Trophoblast cell (in vitro differentiated cells and primary cell): ENCODE measurements at regions not wholly inside any gene's neighbourhood (a gene's known extent, or its start where the extent isn't known, plus 50 kb on each side); places are given as distances from the start of the nearest gene placed in this dataset.
A peak's percentile ranks its signal among the peaks of the same experiment; 100 is the strongest.

Source experiments
- DNase-seq, 2 donors: peaks; one replicate each; pipeline ENCODE4 v3.0.0-alpha.2; 2016
- H2AFZ ChIP-seq: 2 replicates; pipeline ENCODE4 v1.6.1; 2013; ENCODE audit warnings: low read length, moderate library complexity, mild to moderate bottlenecking; ENCODE audit not compliant: insufficient read depth, poor library complexity
- H2AK5ac ChIP-seq: 2 replicates; pipeline ENCODE4 v1.6.1; 2013; ENCODE audit warnings: mild to moderate bottlenecking, low read length
- H2BK120ac ChIP-seq: 2 replicates; pipeline ENCODE4 v1.6.1; 2013; ENCODE audit warnings: low read length, mild to moderate bottlenecking, moderate library complexity; ENCODE audit not compliant: insufficient read depth, poor library complexity
- H2BK12ac ChIP-seq: 2 replicates; pipeline ENCODE4 v1.6.1; 2013; ENCODE audit warnings: mild to moderate bottlenecking, low read length, moderate library complexity
- H2BK5ac ChIP-seq: 2 replicates; pipeline ENCODE4 v1.6.1; 2013; ENCODE audit warnings: low read length, low read depth, moderate library complexity, mild to moderate bottlenecking; ENCODE audit not compliant: poor library complexity
- H3K14ac ChIP-seq: 2 replicates; pipeline ENCODE4 v1.6.1; 2013; ENCODE audit warnings: mild to moderate bottlenecking, low read length
- H3K18ac ChIP-seq: 2 replicates; pipeline ENCODE4 v1.6.1; 2013; ENCODE audit warnings: mild to moderate bottlenecking, low read length
- H3K23ac ChIP-seq: 2 replicates; pipeline ENCODE4 v1.6.1; 2013; ENCODE audit warnings: low read length
- H3K27ac ChIP-seq: 2 replicates; pipeline ENCODE4 v1.5.1; 2013; ENCODE audit warnings: low read depth, mild to moderate bottlenecking, inconsistent platforms, low read length, moderate library complexity
- H3K27me3 ChIP-seq: 2 replicates; pipeline ENCODE4 v1.6.1; 2013; ENCODE audit warnings: inconsistent platforms, mild to moderate bottlenecking, low read length, moderate library complexity; ENCODE audit not compliant: insufficient read depth
- H3K36me3 ChIP-seq, 2 experiments: 1 replicate in 1 of 2; 2 replicates in 1 of 2; pipeline ENCODE4 v1.6.1; 2013; ENCODE audit warnings: low read length in 2 of 2, mild to moderate bottlenecking in 2 of 2, moderate library complexity in 1 of 2; ENCODE audit not compliant: insufficient read depth in 2 of 2, control insufficient read depth in 1 of 2
- H3K4ac ChIP-seq: 2 replicates; pipeline ENCODE4 v1.6.1; 2013; ENCODE audit warnings: low read depth, mild to moderate bottlenecking, low read length, moderate library complexity
- H3K4me1 ChIP-seq, 2 experiments: 1 replicate in 1 of 2; 2 replicates in 1 of 2; pipeline ENCODE4 v1.6.1; 2013; ENCODE audit warnings: low read length in 2 of 2, mild to moderate bottlenecking in 2 of 2, moderate library complexity in 1 of 2; ENCODE audit not compliant: insufficient read depth in 2 of 2, control insufficient read depth in 1 of 2
- H3K4me2 ChIP-seq: 2 replicates; pipeline ENCODE4 v1.6.1; 2013; ENCODE audit warnings: inconsistent platforms, mild to moderate bottlenecking, low read length, moderate library complexity
- H3K4me3 ChIP-seq: 2 replicates; pipeline ENCODE4 v1.5.1; 2013; ENCODE audit warnings: mild to moderate bottlenecking, low read depth, low read length, inconsistent platforms
- H3K79me1 ChIP-seq: one replicate; pipeline ENCODE4 v1.6.1; 2013; ENCODE audit warnings: low read length
- H3K79me2 ChIP-seq: 2 replicates; pipeline ENCODE4 v1.6.1; 2013; ENCODE audit warnings: low read length, mild to moderate bottlenecking; ENCODE audit not compliant: control insufficient read depth, insufficient read depth, poor library complexity
- H3K9ac ChIP-seq: 2 replicates; pipeline ENCODE4 v1.6.1; 2013; ENCODE audit warnings: mild to moderate bottlenecking, low read length
- H3K9me3 ChIP-seq: 2 replicates; pipeline ENCODE4 v1.6.1; 2013; ENCODE audit warnings: low read depth, mild to moderate bottlenecking, control low read depth, inconsistent platforms, low read length; ENCODE audit not compliant: insufficient read depth
- H4K12ac ChIP-seq: 2 replicates; pipeline ENCODE4 v1.6.1; 2013; ENCODE audit warnings: low read depth, mild to moderate bottlenecking, low read length, moderate library complexity
- H4K8ac ChIP-seq: 2 replicates; pipeline ENCODE4 v1.6.1; 2013; ENCODE audit warnings: low read depth, mild to moderate bottlenecking, low read length, moderate library complexity
- H4K91ac ChIP-seq: one replicate; pipeline ENCODE4 v1.6.1; 2013; ENCODE audit warnings: low read depth, mild to moderate bottlenecking, low read length, moderate library complexity
- WGBS: extraction: QIAGEN DNeasy Blood & Tissue Kit; methylation state at CpG from one replicate; pipeline ENCODE4 v1.1.7; 2013; ENCODE audit warnings: missing lambda C conversion rate; ENCODE audit not compliant: insufficient read length, insufficient coverage; ENCODE audit errors: extremely low coverage; 5-methylcytosine and 5-hydroxymethylcytosine counted together

DNA sequence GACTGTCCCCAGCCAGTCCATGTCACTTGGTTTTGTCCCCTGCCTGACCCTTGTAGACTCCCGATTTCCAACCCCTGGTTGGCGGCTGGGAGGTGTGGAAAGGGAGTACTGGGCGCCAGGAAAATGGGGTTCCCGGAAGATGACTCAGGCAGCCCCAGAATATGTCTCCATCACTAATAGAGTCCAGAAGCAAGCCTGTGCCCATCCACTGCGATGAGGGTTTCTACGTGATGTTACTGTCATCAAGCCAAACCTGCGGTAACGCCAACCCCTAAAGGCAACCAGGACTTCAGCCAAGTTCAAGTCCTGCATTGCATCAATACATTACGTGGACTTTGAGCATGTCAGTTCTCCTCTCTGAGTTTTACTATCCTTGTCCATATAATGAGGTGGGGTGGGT lies 62.0 kb upstream of the TAF1B start:
- no peak overlapping the region for H3K4me3 ChIP-seq
- H3K18ac ChIP-seq: no peak overlapping the region
- no CpG with 5 or more reads among the region's 9 CpGs for WGBS
- H3K27me3 ChIP-seq: no peaks in the 10 kb centered on the region
- no peak overlapping the region for H2BK12ac ChIP-seq
- DNase-seq: peak in 1 of 2 donors; percentile 23
- H4K8ac ChIP-seq: no peak overlapping the region
- H3K23ac ChIP-seq: no peak overlapping the region
- H3K27ac ChIP-seq: no peak overlapping the region
- no peak overlapping the region for H3K4ac ChIP-seq
- H2BK5ac ChIP-seq: no peak overlapping the region
- no peak overlapping the region for H4K91ac ChIP-seq
- H3K36me3 ChIP-seq: peaks cover 0 to 1% of the 10 kb centered on the region in 2 experiments
- no peak overlapping the region for H3K14ac ChIP-seq
- H3K79me2 ChIP-seq: no peaks in the 10 kb centered on the region
- no peaks in the 10 kb centered on the region for H3K4me1 ChIP-seq
- no peak overlapping the region for H2BK120ac ChIP-seq
- no peak overlapping the region for H3K9ac ChIP-seq
- no peak overlapping the region for H3K4me2 ChIP-seq
- no peak overlapping the region for H4K12ac ChIP-seq
- H2AFZ ChIP-seq: no peak overlapping the region
- no peak overlapping the region for H2AK5ac ChIP-seq
- peaks cover 3% of the 10 kb centered on the region for H3K9me3 ChIP-seq
- H3K79me1 ChIP-seq: no peaks in the 10 kb centered on the region

DNA sequence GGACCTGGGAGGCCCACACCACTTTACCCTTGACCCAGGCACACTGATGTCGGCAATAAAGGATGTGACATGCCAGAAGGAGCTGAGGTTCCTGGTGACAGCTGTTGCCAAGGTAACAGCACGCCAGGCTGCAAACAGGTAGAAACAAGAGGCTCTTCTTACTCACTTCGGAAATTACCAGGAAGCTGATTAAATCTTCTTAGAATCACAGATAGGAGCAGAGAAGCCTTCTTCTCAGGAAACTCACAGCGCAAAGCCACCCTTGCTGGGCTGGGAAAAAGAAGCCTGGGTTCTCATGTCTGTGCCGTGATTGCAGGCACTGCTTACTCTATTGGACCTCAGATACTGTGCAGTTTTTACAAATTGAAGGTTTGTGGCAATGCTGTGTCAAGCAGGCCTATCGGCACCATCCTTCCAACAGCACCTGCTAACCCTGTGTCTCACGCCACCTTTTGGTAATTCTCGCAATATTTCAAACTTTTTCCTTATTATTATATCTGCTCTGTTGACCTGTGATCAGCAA lies 61.0 kb upstream of the TAF1B start:
- Histone ChIP-seq H3K9me3 (peaks cover 3% of the 10 kb centered on the region), H3K27ac (no peak overlapping the region), H3K18ac (no peak overlapping the region), H3K4me1 (peaks cover 0 to 1% of the 10 kb centered on the region in 2 experiments), H3K4me3 (no peak overlapping the region), H3K79me2 (no peaks in the 10 kb centered on the region), H4K12ac (no peak overlapping the region), H4K91ac (no peak overlapping the region), H3K27me3 (no peaks in the 10 kb centered on the region), H3K9ac (no peak overlapping the region), H3K4me2 (no peak overlapping the region), H2BK120ac (no peak overlapping the region), H3K79me1 (no peaks in the 10 kb centered on the region), H3K36me3 (peaks cover 0 to 1% of the 10 kb centered on the region in 2 experiments), H3K14ac (no peak overlapping the region), H3K23ac (no peak overlapping the region), H4K8ac (no peak overlapping the region), H2AFZ (no peak overlapping the region), H2AK5ac (no peak overlapping the region), H3K4ac (no peak overlapping the region), H2BK5ac (no peak overlapping the region), H2BK12ac (no peak overlapping the region)
- WGBS: no CpG with 5 or more reads among the region's 8 CpGs
- DNase-seq: peak; percentile 90 to 93

DNA sequence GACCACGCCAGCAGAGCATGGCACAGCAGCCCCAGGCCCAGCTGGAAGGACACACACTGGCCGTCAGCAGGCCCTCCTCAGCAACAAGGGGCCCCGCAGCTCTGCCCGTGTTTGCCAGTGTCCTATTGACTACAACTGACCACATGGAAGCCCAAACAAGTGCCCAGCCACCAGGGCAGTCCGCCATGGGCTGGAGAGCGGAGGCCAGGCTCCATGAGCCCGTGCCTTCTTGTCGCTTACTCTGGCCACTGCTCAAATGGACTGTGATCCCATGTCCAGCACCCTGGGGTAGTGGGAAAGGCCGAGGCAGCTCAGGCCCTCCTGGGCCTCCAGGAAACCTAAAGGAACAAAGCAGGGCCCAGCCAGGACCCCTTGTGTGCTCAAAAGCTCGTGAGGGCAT lies 53.9 kb upstream of the TAF1B start:
- no peak for DNase-seq
- no peaks in the 10 kb centered on the region for H3K36me3 ChIP-seq
- H2BK120ac ChIP-seq: no peak overlapping the region
- H4K12ac ChIP-seq: no peak overlapping the region
- H2BK5ac ChIP-seq: no peak overlapping the region
- H3K18ac ChIP-seq: no peak overlapping the region
- H3K4me1 ChIP-seq: peaks cover 0 to 1% of the 10 kb centered on the region in 2 experiments
- H2AK5ac ChIP-seq: no peak overlapping the region
- H3K9me3 ChIP-seq: peaks cover 3% of the 10 kb centered on the region
- no peak overlapping the region for H2BK12ac ChIP-seq
- no peak overlapping the region for H2AFZ ChIP-seq
- H3K4me2 ChIP-seq: no peak overlapping the region
- H3K9ac ChIP-seq: no peak overlapping the region
- no peaks in the 10 kb centered on the region for H3K79me1 ChIP-seq
- H3K14ac ChIP-seq: no peak overlapping the region
- H3K4me3 ChIP-seq: no peak overlapping the region
- H3K79me2 ChIP-seq: no peaks in the 10 kb centered on the region
- no peak overlapping the region for H3K23ac ChIP-seq
- H3K27ac ChIP-seq: no peak overlapping the region
- no peak overlapping the region for H4K8ac ChIP-seq
- no peaks in the 10 kb centered on the region for H3K27me3 ChIP-seq
- no CpG with 5 or more reads among the region's 10 CpGs for WGBS
- no peak overlapping the region for H4K91ac ChIP-seq
- H3K4ac ChIP-seq: no peak overlapping the region

DNA sequence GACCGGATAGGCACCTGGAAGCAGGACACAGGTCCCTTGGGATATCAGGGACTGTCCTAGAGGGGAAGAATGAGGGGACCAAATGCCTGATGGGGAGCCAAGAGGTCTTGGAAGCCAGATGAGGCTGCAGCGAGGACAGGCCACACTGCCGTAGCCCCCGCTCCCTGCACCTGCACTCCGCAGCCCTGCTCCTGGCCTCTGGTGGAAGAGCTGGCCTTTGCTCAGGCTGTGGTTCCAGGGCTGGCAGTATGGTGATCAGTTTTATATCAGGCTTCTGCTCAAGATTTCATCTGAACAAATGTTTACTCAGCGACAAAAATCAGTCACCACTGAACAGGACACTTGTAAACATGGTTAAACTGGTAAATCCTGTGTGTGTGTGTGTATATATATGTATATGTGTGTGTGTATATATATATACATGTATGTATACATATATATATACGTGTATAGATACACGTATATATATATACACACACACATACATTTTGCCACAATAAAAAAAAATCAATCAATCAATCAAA lies 52.5 kb upstream of the TAF1B start:
- Histone ChIP-seq H3K79me1 (no peaks in the 10 kb centered on the region), H3K14ac (no peak overlapping the region), H3K4me2 (no peak overlapping the region), H3K36me3 (no peaks in the 10 kb centered on the region), H3K4me1 (peaks cover 0 to 1% of the 10 kb centered on the region in 2 experiments), H2BK12ac (no peak overlapping the region), H2BK120ac (no peak overlapping the region), H3K27ac (no peak overlapping the region), H4K8ac (no peak overlapping the region), H2BK5ac (no peak overlapping the region), H3K4me3 (no peak overlapping the region), H3K9me3 (peaks cover 3% of the 10 kb centered on the region), H4K12ac (no peak overlapping the region), H3K79me2 (no peaks in the 10 kb centered on the region), H3K18ac (no peak overlapping the region), H3K27me3 (no peaks in the 10 kb centered on the region), H3K23ac (no peak overlapping the region), H3K4ac (no peak overlapping the region), H4K91ac (no peak overlapping the region), H2AK5ac (no peak overlapping the region), H3K9ac (no peak overlapping the region), H2AFZ (no peak overlapping the region)
- WGBS: no CpG with 5 or more reads among the region's 8 CpGs
- DNase-seq: no peak
